ENCODE measurements at regions not wholly inside any gene's neighbourhood (a gene's known extent, or its start where the extent isn't known, plus 50 kb on each side); places are given as distances from the start of the nearest gene placed in this dataset.

DNA sequence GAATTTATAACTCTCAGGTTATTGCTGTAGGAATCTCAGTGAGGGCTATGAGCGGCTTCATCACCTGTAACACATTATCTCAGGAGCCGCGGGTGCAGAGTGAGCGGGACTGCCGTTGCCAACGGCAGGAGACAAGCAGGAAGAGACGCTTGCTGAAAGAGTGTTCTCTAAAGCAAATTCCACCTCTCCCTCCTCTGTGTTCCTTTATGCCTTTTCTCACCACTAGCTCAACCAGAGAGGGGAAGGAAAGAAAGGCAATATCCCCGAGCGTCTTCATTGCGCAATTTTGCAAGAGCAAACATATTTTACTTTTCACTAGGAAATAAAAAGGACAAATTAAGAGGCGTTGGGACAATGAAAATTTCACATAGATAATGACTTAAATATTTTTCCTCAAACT, 185.2 kb upstream of the EXOC2 start:
- TF ChIP-seq, protein P1, sequence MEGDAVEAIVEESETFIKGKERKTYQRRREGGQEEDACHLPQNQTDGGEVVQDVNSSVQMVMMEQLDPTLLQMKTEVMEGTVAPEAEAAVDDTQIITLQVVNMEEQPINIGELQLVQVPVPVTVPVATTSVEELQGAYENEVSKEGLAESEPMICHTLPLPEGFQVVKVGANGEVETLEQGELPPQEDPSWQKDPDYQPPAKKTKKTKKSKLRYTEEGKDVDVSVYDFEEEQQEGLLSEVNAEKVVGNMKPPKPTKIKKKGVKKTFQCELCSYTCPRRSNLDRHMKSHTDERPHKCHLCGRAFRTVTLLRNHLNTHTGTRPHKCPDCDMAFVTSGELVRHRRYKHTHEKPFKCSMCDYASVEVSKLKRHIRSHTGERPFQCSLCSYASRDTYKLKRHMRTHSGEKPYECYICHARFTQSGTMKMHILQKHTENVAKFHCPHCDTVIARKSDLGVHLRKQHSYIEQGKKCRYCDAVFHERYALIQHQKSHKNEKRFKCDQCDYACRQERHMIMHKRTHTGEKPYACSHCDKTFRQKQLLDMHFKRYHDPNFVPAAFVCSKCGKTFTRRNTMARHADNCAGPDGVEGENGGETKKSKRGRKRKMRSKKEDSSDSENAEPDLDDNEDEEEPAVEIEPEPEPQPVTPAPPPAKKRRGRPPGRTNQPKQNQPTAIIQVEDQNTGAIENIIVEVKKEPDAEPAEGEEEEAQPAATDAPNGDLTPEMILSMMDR (IDR thresholded peaks at IDR 0.05): no peak
- no peak for TF ChIP-seq RELA (CRISPR knock-in tag; IDR thresholded peaks at IDR 0.05; ENCODE audit: borderline replicate concordance)
- TF ChIP-seq, protein P2, sequence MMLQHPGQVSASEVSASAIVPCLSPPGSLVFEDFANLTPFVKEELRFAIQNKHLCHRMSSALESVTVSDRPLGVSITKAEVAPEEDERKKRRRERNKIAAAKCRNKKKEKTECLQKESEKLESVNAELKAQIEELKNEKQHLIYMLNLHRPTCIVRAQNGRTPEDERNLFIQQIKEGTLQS (CRISPR knock-in tag; conservative IDR thresholded peaks at IDR 0.05): no peak
- TF ChIP-seq NR1H2 (CRISPR knock-in tag; IDR thresholded peaks at IDR 0.05): no peak
- TF ChIP-seq MYBL2 (CRISPR knock-in tag; IDR thresholded peaks at IDR 0.05): no peak
- TF ChIP-seq SOX15 (CRISPR knock-in tag; IDR thresholded peaks at IDR 0.05): no peak
- TF ChIP-seq, protein P3, sequence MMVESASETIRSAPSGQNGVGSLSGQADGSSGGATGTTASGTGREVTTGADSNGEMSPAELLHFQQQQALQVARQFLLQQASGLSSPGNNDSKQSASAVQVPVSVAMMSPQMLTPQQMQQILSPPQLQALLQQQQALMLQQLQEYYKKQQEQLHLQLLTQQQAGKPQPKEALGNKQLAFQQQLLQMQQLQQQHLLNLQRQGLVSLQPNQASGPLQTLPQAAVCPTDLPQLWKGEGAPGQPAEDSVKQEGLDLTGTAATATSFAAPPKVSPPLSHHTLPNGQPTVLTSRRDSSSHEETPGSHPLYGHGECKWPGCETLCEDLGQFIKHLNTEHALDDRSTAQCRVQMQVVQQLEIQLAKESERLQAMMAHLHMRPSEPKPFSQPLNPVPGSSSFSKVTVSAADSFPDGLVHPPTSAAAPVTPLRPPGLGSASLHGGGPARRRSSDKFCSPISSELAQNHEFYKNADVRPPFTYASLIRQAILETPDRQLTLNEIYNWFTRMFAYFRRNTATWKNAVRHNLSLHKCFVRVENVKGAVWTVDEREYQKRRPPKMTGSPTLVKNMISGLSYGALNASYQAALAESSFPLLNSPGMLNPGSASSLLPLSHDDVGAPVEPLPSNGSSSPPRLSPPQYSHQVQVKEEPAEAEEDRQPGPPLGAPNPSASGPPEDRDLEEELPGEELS (CRISPR knock-in tag; IDR thresholded peaks at IDR 0.05): no peak
- no peak for TF ChIP-seq ETV6 (CRISPR knock-in tag; IDR thresholded peaks at IDR 0.05)
- TF ChIP-seq, protein P4, sequence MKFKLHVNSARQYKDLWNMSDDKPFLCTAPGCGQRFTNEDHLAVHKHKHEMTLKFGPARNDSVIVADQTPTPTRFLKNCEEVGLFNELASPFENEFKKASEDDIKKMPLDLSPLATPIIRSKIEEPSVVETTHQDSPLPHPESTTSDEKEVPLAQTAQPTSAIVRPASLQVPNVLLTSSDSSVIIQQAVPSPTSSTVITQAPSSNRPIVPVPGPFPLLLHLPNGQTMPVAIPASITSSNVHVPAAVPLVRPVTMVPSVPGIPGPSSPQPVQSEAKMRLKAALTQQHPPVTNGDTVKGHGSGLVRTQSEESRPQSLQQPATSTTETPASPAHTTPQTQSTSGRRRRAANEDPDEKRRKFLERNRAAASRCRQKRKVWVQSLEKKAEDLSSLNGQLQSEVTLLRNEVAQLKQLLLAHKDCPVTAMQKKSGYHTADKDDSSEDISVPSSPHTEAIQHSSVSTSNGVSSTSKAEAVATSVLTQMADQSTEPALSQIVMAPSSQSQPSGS (CRISPR knock-in tag; IDR thresholded peaks at IDR 0.05; ENCODE audit: borderline replicate concordance, low read depth): no peak
- TF ChIP-seq ESRRA (CRISPR knock-in tag; IDR thresholded peaks at IDR 0.05; ENCODE audit: borderline replicate concordance): no peak
- TF ChIP-seq NR2C2 (CRISPR knock-in tag; IDR thresholded peaks at IDR 0.05): no peak
- TF ChIP-seq ELF4 (CRISPR knock-in tag; IDR thresholded peaks at IDR 0.05; ENCODE audit: low read depth): no peak
- no peak for TF ChIP-seq JUN (CRISPR knock-in tag; IDR thresholded peaks at IDR 0.05)
- TF ChIP-seq, protein P5, sequence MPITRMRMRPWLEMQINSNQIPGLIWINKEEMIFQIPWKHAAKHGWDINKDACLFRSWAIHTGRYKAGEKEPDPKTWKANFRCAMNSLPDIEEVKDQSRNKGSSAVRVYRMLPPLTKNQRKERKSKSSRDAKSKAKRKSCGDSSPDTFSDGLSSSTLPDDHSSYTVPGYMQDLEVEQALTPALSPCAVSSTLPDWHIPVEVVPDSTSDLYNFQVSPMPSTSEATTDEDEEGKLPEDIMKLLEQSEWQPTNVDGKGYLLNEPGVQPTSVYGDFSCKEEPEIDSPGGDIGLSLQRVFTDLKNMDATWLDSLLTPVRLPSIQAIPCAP (CRISPR knock-in tag; IDR thresholded peaks at IDR 0.05): no peak
